HG03060 (cell line): ENCODE measurements at regions not wholly inside any gene's neighbourhood (a gene's known extent, or its start where the extent isn't known, plus 50 kb on each side); places are given as distances from the start of the nearest gene placed in this dataset.
"Not testable (repeated sequence)": the region's sequence is repeated elsewhere in the genome, so short reads cannot be mapped to it uniquely, and the experiment has no call there.

Experiments used
- ATAC-seq: cut with Tn5 transposase; IDR thresholded peaks from one replicate; pipeline ENCODE4 v1.9.1; 2021; ENCODE audit warnings: low read depth, moderate number of reproducible peaks; ENCODE audit not compliant: unreplicated experiment

GRCh38 chr14:105920151-105920700 lies 393.8 kb downstream of the TMEM121 start:
- ATAC-seq, result not testable (repeated sequence)

- ATAC-seq, result not testable (repeated sequence)
Measured at GRCh38 chr14:105920803-105921755, 394.7 kb downstream of the TMEM121 start.

- ATAC-seq, result not testable (repeated sequence)
Measured at GRCh38 chr14:105921781-105922180, 395.4 kb downstream of the TMEM121 start.

DNA sequence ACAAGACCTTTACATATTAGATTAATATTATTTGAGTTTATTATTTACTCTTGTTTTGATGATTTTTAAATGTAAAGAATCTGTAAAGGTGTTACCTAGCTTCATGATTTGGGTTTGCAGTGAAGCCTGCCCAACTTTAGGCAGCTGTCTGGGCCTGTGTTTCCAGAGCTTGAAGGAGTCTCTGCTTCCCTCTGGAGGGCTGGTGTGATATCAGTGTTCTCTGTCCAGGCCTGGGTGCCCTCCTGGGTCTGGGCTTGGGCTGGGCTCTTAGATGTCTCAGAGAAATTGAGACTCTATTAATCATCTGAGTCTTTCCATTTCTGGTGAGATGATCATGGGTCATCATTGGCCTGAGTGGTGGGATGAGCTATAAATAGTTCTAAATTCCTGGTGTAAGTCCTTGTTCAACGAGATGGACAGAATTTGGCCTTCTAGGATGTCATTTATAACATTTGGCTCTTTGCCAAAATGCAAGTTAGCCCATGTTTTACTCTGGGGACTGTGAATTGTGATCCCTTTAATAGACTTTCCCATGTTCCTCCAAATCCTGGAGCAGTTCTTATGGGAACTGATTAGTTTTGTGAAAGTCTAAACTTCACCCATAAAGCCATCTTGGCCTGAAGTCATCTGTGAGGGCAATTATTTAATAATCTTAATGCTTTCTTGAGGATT lies 397.3 kb downstream of the TMEM121 start:
- not testable (repeated sequence) for ATAC-seq

GRCh38 chr14:105924951-105925591 lies 398.7 kb downstream of the TMEM121 start:
- no peak for ATAC-seq

GRCh38 chr14:105925615-105926372 lies 399.4 kb downstream of the TMEM121 start:
- no peak for ATAC-seq

- ATAC-seq, result no peak
Measured at GRCh38 chr14:105926373-105927095, 400.2 kb downstream of the TMEM121 start.

- no peak for ATAC-seq
Measured at GRCh38 chr14:105927096-105928060, 401.0 kb downstream of the TMEM121 start.

- not testable (repeated sequence) for ATAC-seq
Measured at GRCh38 chr14:105928171-105929111, 402.1 kb downstream of the TMEM121 start.

DNA sequence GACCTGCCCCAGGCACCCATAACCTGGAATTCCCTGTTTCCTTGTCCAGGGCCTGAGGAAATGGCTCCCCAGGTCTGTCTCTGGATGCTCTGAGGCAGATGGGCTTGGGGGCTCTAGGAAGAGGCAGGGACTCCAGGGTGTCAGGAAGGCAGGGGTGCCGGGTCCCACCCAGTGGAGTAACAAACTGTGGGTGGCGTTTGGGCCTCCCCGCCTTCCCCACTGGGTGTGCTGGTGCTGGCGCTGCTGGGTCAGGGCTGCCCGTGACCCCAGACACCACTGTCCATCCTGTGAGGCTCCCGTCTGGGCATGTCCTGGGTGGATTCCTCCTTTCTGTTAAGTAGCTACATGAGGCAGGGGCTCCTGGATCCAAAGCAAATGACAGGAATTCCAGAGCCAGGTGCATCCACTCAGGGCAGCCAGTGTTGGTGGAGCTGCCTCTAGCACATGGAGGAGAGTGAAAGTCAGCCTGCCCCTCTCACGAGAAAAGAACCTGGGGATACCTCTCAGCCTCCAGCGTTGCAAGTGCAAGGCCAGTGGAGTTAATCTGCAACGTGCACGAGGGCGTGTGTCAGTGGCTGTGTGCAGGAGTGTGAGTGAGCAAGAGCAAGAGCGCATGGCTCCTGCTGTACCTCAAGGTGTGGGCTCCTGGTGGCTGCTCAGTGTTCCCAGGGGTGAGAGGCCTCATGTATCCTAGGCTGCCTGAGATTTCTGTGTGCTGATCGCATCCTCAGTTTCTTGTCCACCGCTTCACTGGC lies 403.1 kb downstream of the TMEM121 start:
- no peak for ATAC-seq

- no peak for ATAC-seq
Measured at GRCh38 chr14:105930572-105930971, 404.2 kb downstream of the TMEM121 start.

DNA sequence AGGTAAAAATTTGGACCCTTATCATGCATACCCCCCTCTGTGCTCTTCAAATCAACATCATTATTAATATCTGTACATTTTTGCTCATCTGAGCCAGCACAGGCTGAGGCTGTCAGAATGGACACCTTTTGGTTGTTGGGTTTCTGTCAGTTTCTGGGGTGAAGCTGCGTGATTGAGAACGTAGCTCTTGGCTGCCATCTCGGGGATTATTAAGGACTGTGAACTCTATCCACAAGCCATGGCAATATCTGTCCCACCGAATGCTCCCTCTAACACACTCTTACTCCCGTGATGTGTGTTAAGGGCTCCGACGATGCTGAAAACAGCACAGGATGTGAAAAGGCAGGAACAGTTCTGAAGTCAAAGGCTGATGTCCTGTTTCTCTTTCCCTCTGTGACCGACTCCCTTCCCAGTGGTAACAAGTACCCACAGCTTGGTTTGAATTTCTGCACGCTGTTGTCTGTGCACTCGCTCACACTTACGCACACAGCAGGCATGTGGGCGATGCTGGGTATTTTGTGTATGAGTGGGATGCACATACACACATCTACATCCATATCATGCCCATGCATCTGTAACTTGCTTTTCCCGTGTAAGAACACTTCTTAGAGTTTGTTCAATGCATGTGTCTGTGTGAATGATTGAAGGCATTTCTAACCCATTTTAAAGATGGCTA lies 405.6 kb downstream of the TMEM121 start:
- ATAC-seq, result no peak

DNA sequence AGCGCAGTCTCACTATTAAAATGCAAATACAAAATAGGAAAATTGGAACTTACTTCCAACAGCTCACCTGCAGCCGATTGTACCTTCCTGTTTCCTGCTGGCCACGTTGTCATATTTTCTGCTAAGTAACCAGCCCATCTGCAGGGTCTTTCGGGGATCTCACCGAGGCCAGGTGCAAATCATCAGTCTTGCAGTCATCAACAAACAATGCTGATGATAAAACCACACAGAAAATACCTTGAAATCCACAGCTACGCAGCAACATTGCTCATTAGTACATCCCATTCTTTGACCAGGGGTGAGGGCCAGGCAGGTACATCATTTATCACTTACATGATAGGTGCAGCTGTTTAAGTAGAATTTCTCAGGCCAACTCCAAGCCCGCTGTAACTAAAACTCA lies 406.9 kb downstream of the TMEM121 start:
- ATAC-seq, result no peak

- ATAC-seq, result no peak
Measured at GRCh38 chr14:105935384-105935783, 409.0 kb downstream of the TMEM121 start.

GRCh38 chr14:105937253-105938054 lies 411.1 kb downstream of the TMEM121 start:
- ATAC-seq, result no peak
